DND-41 (cell line): ENCODE measurements at regions not wholly inside any gene's neighbourhood (a gene's known extent, or its start where the extent isn't known, plus 50 kb on each side); places are given as distances from the start of the nearest gene placed in this dataset.

Source experiments
- ATAC-seq: fragments of 200-7000 bp; cut with Tn5 transposase; 3 replicates; pipeline ENCODE4 v1.9.1; 2021; ENCODE audit warnings: low read depth; ENCODE audit not compliant: insufficient read depth
- DNase-seq: peaks from one replicate; pipeline ENCODE4 v3.0.0-alpha.2; 2020
- H2AFZ ChIP-seq: 2 replicates; pipeline ENCODE4 v1.6.0; 2012; ENCODE audit warnings: low read depth, low read length
- H3K27ac ChIP-seq: 2 replicates; pipeline ENCODE4 v1.5.1; 2012; ENCODE audit warnings: low read length, inconsistent platforms
- H3K27me3 ChIP-seq: fragments of 200-600 bp; sonication (generic); 2 replicates; pipeline ENCODE4 v1.6.0; 2012; ENCODE audit warnings: low read length, mild to moderate bottlenecking, inconsistent platforms; ENCODE audit not compliant: insufficient read depth, poor library complexity
- H3K36me3 ChIP-seq: 2 replicates; pipeline ENCODE4 v1.5.1; 2012; ENCODE audit warnings: low read length, inconsistent platforms; ENCODE audit not compliant: insufficient read depth
- H3K4me1 ChIP-seq: 2 replicates; pipeline ENCODE4 v1.5.1; 2012; ENCODE audit warnings: mild to moderate bottlenecking, low read length; ENCODE audit not compliant: insufficient read depth
- H3K4me2 ChIP-seq: 2 replicates; pipeline ENCODE4 v1.6.0; 2012; ENCODE audit warnings: mild to moderate bottlenecking, moderate library complexity, low read length, inconsistent platforms; ENCODE audit not compliant: insufficient read depth
- H3K4me3 ChIP-seq, 2 experiments: fragments of 200-600 bp in 1 of 2; shearing (Covaris generic) in 1 of 2; 2 replicates each; pipeline ENCODE4 v1.5.1; 2012 to 2016; ENCODE audit warnings: inconsistent platforms in 2 of 2, low read length in 2 of 2, mild to moderate bottlenecking in 2 of 2, low read depth in 1 of 2, moderate library complexity in 1 of 2
- H3K79me2 ChIP-seq: 2 replicates; pipeline ENCODE4 v1.6.0; 2012; ENCODE audit warnings: low read length, inconsistent platforms; ENCODE audit not compliant: insufficient read depth
- H3K9ac ChIP-seq: 2 replicates; pipeline ENCODE4 v1.6.0; 2012; ENCODE audit warnings: low read depth, mild to moderate bottlenecking, inconsistent platforms, low read length, moderate library complexity
- H3K9me3 ChIP-seq: 2 replicates; pipeline ENCODE4 v1.5.1; 2012; ENCODE audit warnings: low read length, moderate library complexity, mild to moderate bottlenecking, inconsistent platforms; ENCODE audit not compliant: insufficient read depth, severe bottlenecking
- H4K20me1 ChIP-seq: 2 replicates; pipeline ENCODE4 v1.6.0; 2012; ENCODE audit warnings: low read length; ENCODE audit not compliant: insufficient read depth
- EZH2 ChIP-seq: IDR thresholded peaks from 3 replicates; pipeline ENCODE4 v1.6.1; 2012; ENCODE audit warnings: borderline replicate concordance, low read depth, mild to moderate bottlenecking, moderate library complexity, low read length, inconsistent platforms; ENCODE audit not compliant: severe bottlenecking
- TF ChIP-seq, protein P1 (sequence below): IDR thresholded peaks from 2 replicates; pipeline ENCODE4 v1.5.1; 2012; ENCODE audit warnings: borderline replicate concordance, low read length, moderate library complexity, mild to moderate bottlenecking; ENCODE audit not compliant: poor library complexity, severe bottlenecking; ENCODE audit errors: extremely low read depth

DNA sequence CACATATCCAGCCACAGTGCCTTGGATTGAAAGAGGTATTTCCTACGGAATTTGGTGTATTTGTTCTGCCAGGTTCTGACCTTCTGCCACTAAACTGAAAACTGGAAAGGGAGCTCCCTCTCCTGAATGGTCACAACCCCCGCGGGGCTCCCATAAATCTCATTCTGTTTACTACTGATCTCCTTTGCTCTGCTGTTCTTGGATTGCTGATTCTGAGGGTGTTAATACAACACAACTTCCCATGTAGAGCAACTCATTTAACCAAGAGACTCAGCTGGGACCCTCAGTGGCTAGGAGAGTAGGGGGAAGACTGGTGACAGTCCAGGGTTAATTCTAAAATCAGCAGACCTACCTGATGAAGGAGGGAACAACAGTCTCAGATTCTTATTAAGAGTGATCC lies 662.9 kb downstream of the INHBA start:
- H4K20me1 ChIP-seq, result no peaks in the 10 kb centered on the region
- peaks cover 35% of the 10 kb centered on the region for H3K4me1 ChIP-seq
- ATAC-seq, result no peak
- H3K9me3 ChIP-seq, result no peaks in the 10 kb centered on the region
- no peak overlapping the region for H2AFZ ChIP-seq
- H3K4me2 ChIP-seq, result no peak overlapping the region
- H3K4me3 ChIP-seq, result no peak overlapping the region
- H3K27ac ChIP-seq, result no peak overlapping the region
- H3K79me2 ChIP-seq, result no peaks in the 10 kb centered on the region
- no peak for TF ChIP-seq EZH2
- TF ChIP-seq, protein P1, sequence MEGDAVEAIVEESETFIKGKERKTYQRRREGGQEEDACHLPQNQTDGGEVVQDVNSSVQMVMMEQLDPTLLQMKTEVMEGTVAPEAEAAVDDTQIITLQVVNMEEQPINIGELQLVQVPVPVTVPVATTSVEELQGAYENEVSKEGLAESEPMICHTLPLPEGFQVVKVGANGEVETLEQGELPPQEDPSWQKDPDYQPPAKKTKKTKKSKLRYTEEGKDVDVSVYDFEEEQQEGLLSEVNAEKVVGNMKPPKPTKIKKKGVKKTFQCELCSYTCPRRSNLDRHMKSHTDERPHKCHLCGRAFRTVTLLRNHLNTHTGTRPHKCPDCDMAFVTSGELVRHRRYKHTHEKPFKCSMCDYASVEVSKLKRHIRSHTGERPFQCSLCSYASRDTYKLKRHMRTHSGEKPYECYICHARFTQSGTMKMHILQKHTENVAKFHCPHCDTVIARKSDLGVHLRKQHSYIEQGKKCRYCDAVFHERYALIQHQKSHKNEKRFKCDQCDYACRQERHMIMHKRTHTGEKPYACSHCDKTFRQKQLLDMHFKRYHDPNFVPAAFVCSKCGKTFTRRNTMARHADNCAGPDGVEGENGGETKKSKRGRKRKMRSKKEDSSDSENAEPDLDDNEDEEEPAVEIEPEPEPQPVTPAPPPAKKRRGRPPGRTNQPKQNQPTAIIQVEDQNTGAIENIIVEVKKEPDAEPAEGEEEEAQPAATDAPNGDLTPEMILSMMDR, result no peak
- DNase-seq, result no peak
- no peak overlapping the region for H3K9ac ChIP-seq
- H3K27me3 ChIP-seq, result no peaks in the 10 kb centered on the region
- H3K36me3 ChIP-seq, result no peaks in the 10 kb centered on the region

DNA sequence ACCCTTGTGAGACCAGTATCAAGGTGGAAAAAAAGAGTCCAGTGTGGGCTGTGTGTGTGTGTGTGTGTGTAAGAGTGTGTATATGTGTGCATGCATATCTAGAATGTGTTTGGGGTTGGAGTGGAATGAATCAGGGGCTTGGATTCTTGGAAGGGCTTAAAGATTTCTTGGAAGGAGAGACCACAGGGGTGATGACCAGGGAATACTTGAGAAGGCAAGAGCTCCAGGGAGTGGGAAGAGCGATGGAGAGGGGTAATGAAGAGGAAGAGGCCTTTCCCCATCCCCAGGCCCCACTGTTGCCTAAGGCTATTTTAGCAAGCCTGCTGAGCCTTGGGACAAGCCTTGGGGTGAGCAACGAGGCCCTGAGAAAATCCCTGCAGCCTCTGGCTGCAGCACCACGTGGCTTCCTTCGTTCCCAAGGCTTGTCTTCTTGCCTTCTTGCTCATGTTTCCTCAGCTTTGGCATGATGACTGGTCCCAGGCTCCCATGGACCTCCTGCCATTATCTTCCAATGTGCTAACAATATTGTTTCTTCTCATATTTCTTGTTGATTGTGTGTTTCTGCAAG lies 663.4 kb downstream of the INHBA start:
- Histone ChIP-seq H3K4me1 (peaks cover 39% of the 10 kb centered on the region), H4K20me1 (no peaks in the 10 kb centered on the region), H2AFZ (no peak overlapping the region), H3K36me3 (no peaks in the 10 kb centered on the region), H3K27me3 (no peaks in the 10 kb centered on the region), H3K4me3 (no peak overlapping the region), H3K4me2 (no peak overlapping the region), H3K9ac (no peak overlapping the region), H3K27ac (no peak overlapping the region), H3K9me3 (no peaks in the 10 kb centered on the region), H3K79me2 (no peaks in the 10 kb centered on the region)
- TF ChIP-seq, protein P1, result no peak
- TF ChIP-seq EZH2, result no peak
- no peak for DNase-seq
- ATAC-seq, result no peak

DNA sequence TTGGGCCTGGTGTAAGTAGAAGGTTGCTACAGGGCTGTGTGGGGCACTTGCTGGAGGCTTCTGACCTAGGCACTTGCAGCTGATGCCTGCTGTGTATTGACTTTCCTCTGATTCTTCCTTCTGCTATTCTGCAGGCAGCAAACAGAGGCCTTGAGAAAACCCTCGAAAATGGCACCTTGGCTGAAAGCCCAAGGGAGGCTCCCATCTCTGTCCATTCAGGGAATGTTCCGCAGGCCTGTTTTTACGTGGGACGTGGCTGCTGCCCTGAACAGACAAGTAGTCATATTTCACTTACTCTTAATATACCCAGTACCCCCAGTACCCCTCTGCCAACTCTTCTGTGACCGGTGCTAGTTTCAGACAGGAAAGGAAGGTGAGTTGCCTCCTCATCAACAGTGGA lies 664.7 kb downstream of the INHBA start:
- H3K4me3 ChIP-seq, result no peak overlapping the region
- peak overlapping the region; percentile 45; the same call in 1 of the 2 replicates for H3K27ac ChIP-seq
- no peaks in the 10 kb centered on the region for H3K79me2 ChIP-seq
- no peak overlapping the region for H3K9ac ChIP-seq
- H3K27me3 ChIP-seq, result no peaks in the 10 kb centered on the region
- H3K4me2 ChIP-seq, result no peak overlapping the region
- DNase-seq, result no peak
- no peak for ATAC-seq
- H3K4me1 ChIP-seq, result peaks cover 39% of the 10 kb centered on the region
- no peak overlapping the region for H2AFZ ChIP-seq
- H3K36me3 ChIP-seq, result no peaks in the 10 kb centered on the region
- no peaks in the 10 kb centered on the region for H3K9me3 ChIP-seq
- no peaks in the 10 kb centered on the region for H4K20me1 ChIP-seq
- TF ChIP-seq EZH2, result no peak
- TF ChIP-seq, protein P1, result no peak
